Ishikawa (cell line): ENCODE measurements at regions not wholly inside any gene's neighbourhood (a gene's known extent, or its start where the extent isn't known, plus 50 kb on each side); places are given as distances from the start of the nearest gene placed in this dataset.

Source experiments
- CEBPB ChIP-seq: IDR thresholded peaks from 2 replicates; pipeline ENCODE4 v1.6.1; 2012
- CREB1 ChIP-seq: IDR thresholded peaks from 2 replicates; pipeline ENCODE4 v1.6.1; 2012; ENCODE audit warnings: low read depth
- EP300 ChIP-seq: IDR thresholded peaks from 2 replicates; pipeline ENCODE4 v1.6.1; 2012; ENCODE audit warnings: borderline replicate concordance
- FOXM1 ChIP-seq: IDR thresholded peaks from 2 replicates; pipeline ENCODE4 v1.6.1; 2012; ENCODE audit warnings: low read depth, borderline replicate concordance
- MAX ChIP-seq: IDR thresholded peaks from 2 replicates; pipeline ENCODE4 v1.6.1; 2012
- NFIC ChIP-seq: IDR thresholded peaks from 2 replicates; pipeline ENCODE4 v1.6.1; 2012
- REST ChIP-seq: IDR thresholded peaks from 2 replicates; pipeline ENCODE4 v1.6.1; 2012; ENCODE audit warnings: low read depth, mild to moderate bottlenecking
- TAF1 ChIP-seq: IDR thresholded peaks from 2 replicates; pipeline ENCODE4 v1.6.1; 2012; ENCODE audit warnings: low read depth, mild to moderate bottlenecking
- TCF12 ChIP-seq: IDR thresholded peaks from 2 replicates; pipeline ENCODE4 v1.6.1; 2012; ENCODE audit warnings: low read depth
- TEAD4 ChIP-seq: IDR thresholded peaks from 2 replicates; pipeline ENCODE4 v1.6.1; 2012
- USF1 ChIP-seq: IDR thresholded peaks from 2 replicates; pipeline ENCODE4 v1.6.1; 2012
- YY1 ChIP-seq: IDR thresholded peaks from 2 replicates; pipeline ENCODE4 v1.6.1; 2012; ENCODE audit warnings: low read depth
- ZBTB7A ChIP-seq: IDR thresholded peaks from 2 replicates; pipeline ENCODE4 v1.6.1; 2012; ENCODE audit warnings: low read depth

- TF ChIP-seq EP300 = no peak
- TF ChIP-seq REST = no peak
- TF ChIP-seq MAX = no peak
- no peak for TF ChIP-seq ZBTB7A
- no peak for TF ChIP-seq TCF12
- no peak for TF ChIP-seq FOXM1
- TF ChIP-seq YY1 = no peak
- TF ChIP-seq TAF1 = no peak
- no peak for TF ChIP-seq TEAD4
- TF ChIP-seq CREB1 = no peak
- no peak for TF ChIP-seq CEBPB
- no peak for TF ChIP-seq USF1
- no peak for TF ChIP-seq NFIC
Observed at GRCh38 chr2:56749152-56749752, 565.5 kb downstream of the CCDC85A start.
